Keratinocyte (primary cell): ENCODE measurements at regions not wholly inside any gene's neighbourhood (a gene's known extent, or its start where the extent isn't known, plus 50 kb on each side); places are given as distances from the start of the nearest gene placed in this dataset.

ENCODE experiments used
- DNase-seq: peaks from one replicate; pipeline ENCODE4 v3.0.0-alpha.2; 2011; ENCODE audit warnings: low read depth, missing footprints, low spot score
- FAIRE-seq: peaks from 2 replicates; lab custom pipeline; 2011; peaks lifted over from hg19 to GRCh38; lab: Jason Lieb, UNC
- H2AFZ ChIP-seq: 2 replicates; pipeline ENCODE4 v1.6.0; 2012; ENCODE audit warnings: low read length, control low read depth, inconsistent platforms; ENCODE audit not compliant: control insufficient read depth
- H3K27ac ChIP-seq: 2 replicates; pipeline ENCODE4 v1.5.1; 2011; ENCODE audit warnings: low read length; ENCODE audit not compliant: control insufficient read depth, insufficient read depth
- H3K27me3 ChIP-seq: 3 replicates; pipeline ENCODE4 v1.6.0; 2011; ENCODE audit warnings: low read length; ENCODE audit not compliant: control insufficient read depth, insufficient read depth; ENCODE audit errors: extremely low read depth
- H3K36me3 ChIP-seq, 2 experiments: 2 replicates in 1 of 2; 3 replicates in 1 of 2; pipeline ENCODE4 v1.5.1; 2011; ENCODE audit warnings: low read length in 2 of 2, mild to moderate bottlenecking in 1 of 2; ENCODE audit not compliant: control insufficient read depth in 2 of 2, insufficient read depth in 2 of 2; ENCODE audit errors: extremely low read depth in 1 of 2
- H3K4me1 ChIP-seq: 3 replicates; pipeline ENCODE4 v1.5.1; 2011; ENCODE audit warnings: low read length; ENCODE audit not compliant: control insufficient read depth, insufficient read depth; ENCODE audit errors: extremely low read depth
- H3K4me2 ChIP-seq: 3 replicates; pipeline ENCODE4 v1.6.0; 2011; ENCODE audit warnings: low read depth, low read length; ENCODE audit not compliant: control insufficient read depth, insufficient read depth; ENCODE audit errors: extremely low read depth
- H3K4me3 ChIP-seq, 3 experiments: fragments of 200-600 bp in 1 of 3; sonication (generic) in 1 of 3; 2 replicates in 2 of 3; 3 replicates in 1 of 3; pipeline ENCODE4 v1.5.1; 2011 to 2016; ENCODE audit warnings: low read length in 3 of 3, mild to moderate bottlenecking in 3 of 3, control low read depth in 2 of 3, inconsistent platforms in 1 of 3, low read depth in 1 of 3, mixed read lengths in 1 of 3, mixed run types in 1 of 3, moderate library complexity in 1 of 3; ENCODE audit not compliant: control insufficient read depth in 2 of 3, insufficient read depth in 2 of 3; ENCODE audit errors: extremely low read depth in 1 of 3
- H3K79me2 ChIP-seq: 2 replicates; pipeline ENCODE4 v1.6.0; 2012; ENCODE audit warnings: low read length; ENCODE audit not compliant: control insufficient read depth, insufficient read depth
- H3K9ac ChIP-seq: 3 replicates; pipeline ENCODE4 v1.6.0; 2011; ENCODE audit warnings: low read length; ENCODE audit not compliant: control insufficient read depth, insufficient read depth; ENCODE audit errors: extremely low read depth
- H3K9me1 ChIP-seq: 3 replicates; pipeline ENCODE4 v1.6.0; 2011; ENCODE audit warnings: low read length; ENCODE audit not compliant: control insufficient read depth, insufficient read depth; ENCODE audit errors: extremely low read depth
- H3K9me3 ChIP-seq: 2 replicates; pipeline ENCODE4 v1.5.1; 2012; ENCODE audit warnings: low read depth, low read length; ENCODE audit not compliant: control insufficient read depth
- H4K20me1 ChIP-seq: 3 replicates; pipeline ENCODE4 v1.6.0; 2011; ENCODE audit warnings: low read length; ENCODE audit not compliant: control insufficient read depth, insufficient read depth; ENCODE audit errors: extremely low read depth
- CTCF ChIP-seq, 3 experiments: IDR thresholded peaks in 1 of 3; conservative IDR thresholded peaks in 1 of 3; optimal IDR thresholded peaks in 1 of 3; 2 replicates in 2 of 3; 3 replicates in 1 of 3; pipeline versions ENCODE3 to v1.5.1; 2011; ENCODE audit warnings: low read length in 3 of 3, mild to moderate bottlenecking in 3 of 3, moderate library complexity in 2 of 3, control low read depth in 1 of 3, inconsistent platforms in 1 of 3; ENCODE audit not compliant: insufficient read depth in 2 of 3; ENCODE audit errors: extremely low read depth in 1 of 3
- EZH2 ChIP-seq: IDR thresholded peaks from one replicate; pipeline ENCODE4 v1.6.1; 2012; ENCODE audit warnings: inconsistent platforms, mild to moderate bottlenecking, low read length, moderate library complexity
- dilution Hi-C: fragments of 300-500 bp; cut with MboI; formaldehyde crosslinking; loops from one replicate; pipeline ENCODE4 v1.7.0; 2020; ENCODE audit warnings: low sequenced_read_pairs; ENCODE audit not compliant: extremely low pct_ligation_motif_present

- H3K27ac ChIP-seq: no peak overlapping the region
- dilution Hi-C loops: no loop called here
Observed at GRCh38 chr6:54681267-54681666, 165.3 kb upstream of the FAM83B start.

GRCh38 chr6:54681987-54682386 lies 164.6 kb upstream of the FAM83B start:
- TF ChIP-seq CTCF (optimal IDR thresholded peaks at IDR 0.05 in 1 of 3, IDR thresholded peaks at IDR 0.05 in 1 of 3, conservative IDR thresholded peaks at IDR 0.05 in 1 of 3; ENCODE audit: extremely low read depth in 1 of 3, insufficient read depth in 2 of 3, low read length in 3 of 3) (no peak), EZH2 (no peak)
- Histone ChIP-seq H3K4me2 (no peak overlapping the region), H3K4me1 (no peaks in the 10 kb centered on the region), H2AFZ (no peak overlapping the region), H3K4me3 (no peak overlapping the region), H3K9ac (no peak overlapping the region), H3K27ac (no peak overlapping the region), H3K27me3 (no peaks in the 10 kb centered on the region), H3K36me3 (no peaks in the 10 kb centered on the region), H3K9me3 (no peaks in the 10 kb centered on the region), H3K9me1 (no peaks in the 10 kb centered on the region), H4K20me1 (no peaks in the 10 kb centered on the region), H3K79me2 (no peaks in the 10 kb centered on the region)
- dilution Hi-C loops: no loop called here
- FAIRE-seq (no peak), DNase-seq (no peak)

More at GRCh38 chr6:54681267-54681666, 165.3 kb upstream of the FAM83B start:
- Histone ChIP-seq H3K4me2 (no peak overlapping the region), H3K9ac (no peak overlapping the region), H3K27me3 (no peaks in the 10 kb centered on the region), H3K79me2 (no peaks in the 10 kb centered on the region), H3K4me1 (no peaks in the 10 kb centered on the region), H3K36me3 (no peaks in the 10 kb centered on the region), H3K9me1 (no peaks in the 10 kb centered on the region), H3K9me3 (no peaks in the 10 kb centered on the region), H4K20me1 (no peaks in the 10 kb centered on the region), H3K4me3 (no peak overlapping the region), H2AFZ (no peak overlapping the region)
- no peak for TF ChIP-seq CTCF (optimal IDR thresholded peaks at IDR 0.05 in 1 of 3, IDR thresholded peaks at IDR 0.05 in 1 of 3, conservative IDR thresholded peaks at IDR 0.05 in 1 of 3; ENCODE audit: extremely low read depth in 1 of 3, insufficient read depth in 2 of 3, low read length in 3 of 3)
- TF ChIP-seq EZH2: no peak
- FAIRE-seq (no peak), DNase-seq (no peak)
